Astrocyte of the cerebellum (primary cell): ENCODE measurements at regions not wholly inside any gene's neighbourhood (a gene's known extent, or its start where the extent isn't known, plus 50 kb on each side); places are given as distances from the start of the nearest gene placed in this dataset.

Experiments used
- DNase-seq: peaks from one replicate; pipeline ENCODE4 v3.0.0-alpha.2; 2011; ENCODE audit warnings: low read depth
- H3K4me3 ChIP-seq: 2 replicates; pipeline ENCODE4 v1.5.1; 2011; ENCODE audit warnings: mild to moderate bottlenecking, low read depth, low read length, moderate library complexity
- in situ Hi-C: cut with HindIII; loops from 2 replicates; pipeline ENCODE4 v1.10.0; 2017; ENCODE audit warnings: low sequenced_read_pairs
- TF ChIP-seq, protein P1 (sequence below): IDR thresholded peaks from 2 replicates; pipeline ENCODE4 v1.5.1; 2012; ENCODE audit warnings: low read length, low read depth, moderate library complexity, mild to moderate bottlenecking; ENCODE audit errors: missing control alignments

DNA sequence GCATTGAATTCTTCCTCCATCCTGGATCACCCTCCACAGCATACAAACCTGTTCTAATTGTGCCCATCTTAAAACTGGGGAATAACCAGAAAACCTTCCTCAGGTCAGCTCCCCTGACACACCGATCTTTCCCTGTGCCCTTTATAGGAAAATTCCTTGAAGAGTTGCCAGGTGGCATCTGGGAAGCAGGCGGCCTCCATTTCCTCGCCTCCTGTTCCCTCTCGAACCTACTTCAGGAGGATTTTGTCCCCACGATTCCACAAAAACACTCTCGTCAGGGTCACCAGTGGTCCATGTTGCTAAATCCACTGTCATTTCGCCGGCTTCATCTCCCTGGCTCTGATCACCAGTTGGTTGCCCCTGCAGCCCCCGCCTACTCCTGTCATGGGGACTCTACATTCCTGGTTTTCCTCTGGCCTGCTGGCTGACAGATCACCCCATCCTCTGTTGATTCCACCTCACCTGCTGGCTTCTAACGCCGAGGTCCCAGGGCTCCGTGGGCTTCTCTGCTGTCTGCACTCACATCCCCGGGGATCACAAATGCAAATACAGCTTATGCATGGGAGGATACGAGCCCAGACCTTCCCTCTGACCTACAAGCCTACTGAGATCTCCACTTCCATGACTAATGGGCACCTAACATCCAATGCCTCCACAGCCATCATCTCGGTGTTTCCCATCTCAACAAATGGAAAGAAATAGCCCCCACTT, 92.5 kb upstream of the PRDM11 start:
- TF ChIP-seq, protein P1, sequence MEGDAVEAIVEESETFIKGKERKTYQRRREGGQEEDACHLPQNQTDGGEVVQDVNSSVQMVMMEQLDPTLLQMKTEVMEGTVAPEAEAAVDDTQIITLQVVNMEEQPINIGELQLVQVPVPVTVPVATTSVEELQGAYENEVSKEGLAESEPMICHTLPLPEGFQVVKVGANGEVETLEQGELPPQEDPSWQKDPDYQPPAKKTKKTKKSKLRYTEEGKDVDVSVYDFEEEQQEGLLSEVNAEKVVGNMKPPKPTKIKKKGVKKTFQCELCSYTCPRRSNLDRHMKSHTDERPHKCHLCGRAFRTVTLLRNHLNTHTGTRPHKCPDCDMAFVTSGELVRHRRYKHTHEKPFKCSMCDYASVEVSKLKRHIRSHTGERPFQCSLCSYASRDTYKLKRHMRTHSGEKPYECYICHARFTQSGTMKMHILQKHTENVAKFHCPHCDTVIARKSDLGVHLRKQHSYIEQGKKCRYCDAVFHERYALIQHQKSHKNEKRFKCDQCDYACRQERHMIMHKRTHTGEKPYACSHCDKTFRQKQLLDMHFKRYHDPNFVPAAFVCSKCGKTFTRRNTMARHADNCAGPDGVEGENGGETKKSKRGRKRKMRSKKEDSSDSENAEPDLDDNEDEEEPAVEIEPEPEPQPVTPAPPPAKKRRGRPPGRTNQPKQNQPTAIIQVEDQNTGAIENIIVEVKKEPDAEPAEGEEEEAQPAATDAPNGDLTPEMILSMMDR = no peak
- DNase-seq = no peak
- in situ Hi-C loops = no loop called here
- H3K4me3 ChIP-seq = no peak overlapping the region

DNA sequence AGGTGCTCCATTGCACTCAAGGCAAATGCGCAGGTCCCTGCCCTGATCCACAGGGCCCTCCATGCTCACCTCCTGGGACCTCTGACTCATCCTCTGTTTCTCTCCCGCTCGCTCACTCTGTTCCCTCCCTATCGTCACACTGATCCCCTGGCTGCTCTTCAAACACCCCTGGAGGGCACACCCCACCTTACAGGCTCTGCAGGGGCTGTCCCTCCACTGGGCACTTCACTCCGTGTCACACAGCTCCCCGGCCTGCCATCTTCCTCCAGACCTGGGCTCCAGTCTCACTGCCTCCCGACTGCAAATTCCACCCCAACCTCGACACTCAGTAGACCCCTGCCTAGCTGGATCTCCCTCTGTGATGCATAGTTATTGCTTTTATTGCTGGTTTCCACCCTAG, 91.5 kb upstream of the PRDM11 start:
- TF ChIP-seq, protein P1 = no peak
- no peak overlapping the region for H3K4me3 ChIP-seq
- DNase-seq = no peak
- in situ Hi-C loops = no loop called here

DNA sequence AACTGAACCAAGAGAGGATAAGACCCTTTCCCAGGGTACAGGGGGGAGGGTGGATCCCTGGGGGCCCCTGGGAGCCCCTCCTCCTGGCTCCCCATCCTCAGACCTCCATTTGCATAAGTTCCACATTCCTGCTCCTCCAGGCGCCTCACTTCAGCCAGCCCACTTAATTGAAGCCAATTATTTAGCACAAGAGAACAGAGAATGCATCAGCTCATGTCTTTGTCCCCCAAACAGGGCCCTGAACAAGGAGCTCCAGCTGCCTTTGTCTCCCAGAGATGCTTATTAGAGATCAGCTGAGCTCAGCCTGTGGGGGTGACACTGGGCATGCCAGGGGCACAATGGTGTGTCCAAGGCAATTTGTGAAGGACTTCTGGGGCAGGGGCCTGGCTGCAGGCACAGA, 89.9 kb upstream of the PRDM11 start:
- in situ Hi-C loops = no loop called here
- TF ChIP-seq, protein P1 = no peak

DNA sequence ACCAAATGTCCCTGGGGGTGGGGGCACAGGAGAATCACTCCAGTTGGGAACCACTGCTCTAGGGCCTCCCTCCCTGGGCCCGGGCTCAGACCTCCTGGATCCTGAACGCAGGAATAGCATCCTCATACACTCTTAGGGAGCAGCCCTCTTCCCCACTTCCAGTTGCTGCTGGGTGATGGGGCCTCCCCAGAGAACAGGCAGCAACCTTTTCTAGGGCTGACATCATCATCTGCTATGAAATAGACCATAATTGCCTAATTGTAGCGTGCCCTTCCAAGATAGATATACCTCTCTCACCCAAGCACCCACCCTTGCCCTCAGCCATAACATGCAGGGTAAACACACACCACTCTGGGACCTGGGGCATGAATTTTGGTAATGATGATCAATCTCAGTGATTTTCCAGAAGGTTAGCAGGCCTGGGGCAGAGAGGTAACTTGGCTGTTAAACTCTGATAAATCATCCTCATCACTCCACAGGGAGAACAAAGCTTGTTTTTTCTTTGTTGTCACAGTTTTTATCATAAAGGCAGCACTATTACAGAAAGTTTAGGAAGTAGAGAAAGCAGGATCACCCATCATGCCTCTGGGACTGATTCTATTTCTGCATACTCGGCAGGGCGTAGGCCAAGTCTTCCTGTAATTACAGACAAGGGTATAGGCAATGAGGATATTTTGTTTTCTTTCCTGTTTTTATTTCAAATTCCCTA, 88.3 kb upstream of the PRDM11 start:
- no peak for DNase-seq
- no peak overlapping the region for H3K4me3 ChIP-seq
- in situ Hi-C loops = no loop called here
- TF ChIP-seq, protein P1 = no peak

More for the DNA sequence above, 89.9 kb upstream of the PRDM11 start:
- no peak overlapping the region for H3K4me3 ChIP-seq
- no peak for DNase-seq

DNA sequence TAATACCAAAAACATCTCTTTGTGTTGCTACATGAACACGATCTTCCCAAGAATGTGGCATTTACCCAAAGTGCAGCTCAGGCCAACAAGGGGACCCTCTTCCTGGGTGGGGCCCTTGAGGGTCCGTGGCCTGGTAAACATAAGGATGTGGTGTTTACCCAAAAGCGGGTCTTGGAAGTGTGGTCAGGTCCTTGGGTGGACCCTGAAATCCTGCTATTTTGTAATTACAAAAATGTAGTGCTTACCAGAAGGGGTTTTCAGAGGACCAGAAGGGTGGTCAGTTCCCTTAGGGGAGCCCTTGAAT, 87.8 kb upstream of the PRDM11 start:
- H3K4me3 ChIP-seq = no peak overlapping the region
- TF ChIP-seq, protein P1 = no peak
- DNase-seq = no peak
- in situ Hi-C loops = no loop called here

DNA sequence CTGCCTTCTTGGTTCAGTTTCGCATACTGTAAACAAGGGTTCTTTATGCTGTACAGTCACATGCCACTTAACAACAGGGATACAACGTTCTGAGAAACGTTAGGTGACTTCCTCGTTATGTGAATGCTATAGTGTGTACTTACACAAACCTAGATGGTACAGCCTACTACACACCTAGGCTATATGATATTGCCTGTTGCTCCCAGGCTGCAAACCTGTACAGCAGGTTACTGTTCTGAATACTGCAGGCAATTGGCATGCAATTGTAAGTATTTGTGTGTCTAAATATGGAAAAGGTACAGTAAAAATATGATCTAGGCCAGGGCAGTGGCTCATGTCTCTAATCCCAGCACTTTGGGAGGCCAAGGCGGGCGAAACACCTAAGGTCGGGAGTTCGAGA, 85.7 kb upstream of the PRDM11 start:
- no peak for DNase-seq
- TF ChIP-seq, protein P1 = no peak
- no peak overlapping the region for H3K4me3 ChIP-seq
- in situ Hi-C loops = loop anchor here (5.0 kb wide), 1 partner anchor 37 kb away; no protein-coding TSS in a partner anchor
